ENCODE measurements at regions not wholly inside any gene's neighbourhood (a gene's known extent, or its start where the extent isn't known, plus 50 kb on each side); places are given as distances from the start of the nearest gene placed in this dataset.

DNA sequence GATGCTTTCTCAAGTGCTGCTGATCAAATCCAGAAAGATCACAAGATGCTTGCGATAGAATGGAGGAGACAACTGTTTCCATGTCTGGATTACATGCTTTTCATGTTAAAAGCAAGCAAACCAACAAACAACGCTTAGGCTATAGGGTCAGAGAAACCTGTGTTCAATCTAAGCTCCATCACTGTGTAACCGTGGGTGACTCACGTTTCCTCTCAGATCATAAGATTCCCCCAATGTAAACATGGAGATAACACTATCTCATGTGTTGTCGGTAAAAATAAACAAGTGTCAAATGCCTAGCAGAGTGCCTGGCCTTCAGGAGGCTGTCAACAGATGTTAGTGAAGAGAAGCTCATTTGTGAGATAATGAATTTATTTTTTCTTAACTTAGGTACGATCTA is 907.8 kb downstream of the NTRK3 start:
- no peaks in the 10 kb centered on the region for H3K36me3 ChIP-seq (ENCODE audit: low read depth)
- DNase-seq (no peak), ATAC-seq (no peak)
- peaks cover 3% of the 10 kb centered on the region for H3K9me3 ChIP-seq
- no peak overlapping the region for H3K4me3 ChIP-seq
- intact Hi-C loops (cut with DNase I, micrococcal nuclease) = no loop called here
- TF ChIP-seq, protein P1, sequence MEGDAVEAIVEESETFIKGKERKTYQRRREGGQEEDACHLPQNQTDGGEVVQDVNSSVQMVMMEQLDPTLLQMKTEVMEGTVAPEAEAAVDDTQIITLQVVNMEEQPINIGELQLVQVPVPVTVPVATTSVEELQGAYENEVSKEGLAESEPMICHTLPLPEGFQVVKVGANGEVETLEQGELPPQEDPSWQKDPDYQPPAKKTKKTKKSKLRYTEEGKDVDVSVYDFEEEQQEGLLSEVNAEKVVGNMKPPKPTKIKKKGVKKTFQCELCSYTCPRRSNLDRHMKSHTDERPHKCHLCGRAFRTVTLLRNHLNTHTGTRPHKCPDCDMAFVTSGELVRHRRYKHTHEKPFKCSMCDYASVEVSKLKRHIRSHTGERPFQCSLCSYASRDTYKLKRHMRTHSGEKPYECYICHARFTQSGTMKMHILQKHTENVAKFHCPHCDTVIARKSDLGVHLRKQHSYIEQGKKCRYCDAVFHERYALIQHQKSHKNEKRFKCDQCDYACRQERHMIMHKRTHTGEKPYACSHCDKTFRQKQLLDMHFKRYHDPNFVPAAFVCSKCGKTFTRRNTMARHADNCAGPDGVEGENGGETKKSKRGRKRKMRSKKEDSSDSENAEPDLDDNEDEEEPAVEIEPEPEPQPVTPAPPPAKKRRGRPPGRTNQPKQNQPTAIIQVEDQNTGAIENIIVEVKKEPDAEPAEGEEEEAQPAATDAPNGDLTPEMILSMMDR (IDR thresholded peaks at IDR 0.05) = no peak
- no peaks in the 10 kb centered on the region for H3K4me1 ChIP-seq (ENCODE audit: low read depth)

- TF ChIP-seq, protein P1 (IDR thresholded peaks at IDR 0.05) = no peak
Measured at GRCh38 chr15:87347806-87348515, 908.6 kb downstream of the NTRK3 start.

DNA sequence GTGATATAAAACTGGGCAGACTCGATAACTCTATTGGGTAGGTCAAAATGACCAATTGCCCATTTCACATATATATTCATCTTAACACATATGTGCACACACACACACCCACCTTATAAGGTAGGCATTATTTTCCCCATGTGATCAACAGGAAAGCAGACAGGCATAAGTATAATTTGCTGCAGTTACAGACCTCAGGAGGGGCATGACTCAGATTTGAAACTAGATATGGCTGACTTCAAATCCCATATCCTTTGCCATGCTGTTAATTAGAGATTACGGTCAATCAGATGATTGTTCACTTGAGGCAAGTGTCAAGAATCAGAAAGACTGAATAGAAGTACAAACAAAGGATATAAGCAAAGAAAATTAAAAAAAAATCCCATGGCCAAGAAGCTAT is 910.6 kb downstream of the NTRK3 start:
- DNase-seq = no peak
- H3K4me3 ChIP-seq = no peak overlapping the region
- H3K4me1 ChIP-seq (ENCODE audit: low read depth) = no peaks in the 10 kb centered on the region
- H3K36me3 ChIP-seq (ENCODE audit: low read depth) = no peaks in the 10 kb centered on the region
- H3K9me3 ChIP-seq = peaks cover 18% of the 10 kb centered on the region
- TF ChIP-seq, protein P1 (IDR thresholded peaks at IDR 0.05) = no peak
- no peak for ATAC-seq
- intact Hi-C loops (cut with DNase I, micrococcal nuclease) = no loop called here

More at GRCh38 chr15:87347806-87348515, 908.6 kb downstream of the NTRK3 start:
- H3K9me3 ChIP-seq = peaks cover 5% of the 10 kb centered on the region
- H3K4me1 ChIP-seq (ENCODE audit: low read depth) = no peaks in the 10 kb centered on the region
- DNase-seq = no peak
- no peak overlapping the region for H3K4me3 ChIP-seq
- ATAC-seq = no peak
- intact Hi-C loops (cut with DNase I, micrococcal nuclease) = no loop called here
- no peaks in the 10 kb centered on the region for H3K36me3 ChIP-seq (ENCODE audit: low read depth)

GRCh38 chr15:87343966-87344365 is 912.6 kb downstream of the NTRK3 start:
- H3K36me3 ChIP-seq (ENCODE audit: low read depth) = no peaks in the 10 kb centered on the region
- DNase-seq (no peak), ATAC-seq (no peak)
- intact Hi-C loops (cut with DNase I, micrococcal nuclease) = no loop called here
- peaks cover 14% of the 10 kb centered on the region for H3K9me3 ChIP-seq
- TF ChIP-seq, protein P1 (IDR thresholded peaks at IDR 0.05) = no peak
- H3K4me1 ChIP-seq (ENCODE audit: low read depth) = no peaks in the 10 kb centered on the region
- H3K4me3 ChIP-seq = no peak overlapping the region

DNA sequence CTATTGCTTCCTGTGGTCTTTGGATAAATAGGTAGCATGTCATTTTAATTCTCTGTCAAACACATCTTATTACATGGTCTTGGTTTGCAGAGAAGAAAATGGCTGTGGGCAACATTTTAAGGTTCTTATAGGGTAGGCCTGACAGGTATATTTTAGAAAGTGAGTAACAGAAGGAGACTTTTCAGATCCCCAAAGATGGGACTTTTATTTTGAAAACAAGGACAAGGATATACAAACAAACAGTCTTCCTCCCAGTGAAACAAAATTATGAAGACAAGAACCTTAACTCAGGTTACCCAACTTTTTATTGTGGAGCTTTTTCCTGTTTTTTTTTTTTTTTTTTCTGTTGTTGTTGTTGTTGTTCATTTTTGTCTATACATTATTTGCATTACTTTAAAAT is 916.2 kb downstream of the NTRK3 start:
- H3K36me3 ChIP-seq (ENCODE audit: low read depth) = no peaks in the 10 kb centered on the region
- H3K9me3 ChIP-seq = peaks cover 14% of the 10 kb centered on the region
- H3K4me3 ChIP-seq = no peak overlapping the region
- DNase-seq = no peak
- no peak for ATAC-seq
- intact Hi-C loops (cut with DNase I, micrococcal nuclease) = no loop called here
- TF ChIP-seq, protein P1 (IDR thresholded peaks at IDR 0.05) = no peak
- H3K4me1 ChIP-seq (ENCODE audit: low read depth) = no peaks in the 10 kb centered on the region

Data from mucosa of descending colon (tissue), 3 donors.